PC-3 (cell line): ENCODE measurements at regions not wholly inside any gene's neighbourhood (a gene's known extent, or its start where the extent isn't known, plus 50 kb on each side); places are given as distances from the start of the nearest gene placed in this dataset.

Experiments used
- ATAC-seq: fragments of 200-7000 bp; cut with Tn5 transposase; 2 replicates; pipeline ENCODE4 v1.9.1; 2020; ENCODE audit warnings: mild to moderate bottlenecking, moderate library complexity
- BruUV-seq: library from RNA; stranded (reverse); fragments of 400-500 nt; replicated peaks from 2 replicates; lab custom pipeline; 2021; lab: Mats Ljungman, UMichigan
- CTCF ChIA-PET: fragments of 300-600 bp; sonication (Branson Sonifier 250); formaldehyde crosslinking; loops from one replicate; lab custom pipeline; 2022; ENCODE audit warnings: antibody characterized with exemption; lab: Charles Lee
- POLR2A ChIA-PET: fragments of 300-600 bp; sonication (Branson Sonifier 250); formaldehyde crosslinking; loops from one replicate; lab custom pipeline; 2022; ENCODE audit warnings: antibody characterized with exemption; ENCODE audit not compliant: unreplicated experiment; lab: Charles Lee
- DNase-seq: peaks from one replicate; pipeline ENCODE4 v3.0.0-alpha.2; 2015
- H2AFZ ChIP-seq: fragments of 300-600 bp; sonication (generic); 2 replicates; pipeline ENCODE4 v1.6.0; 2016; ENCODE audit warnings: antibody characterized with exemption, low read length
- H3F3A ChIP-seq: fragments of 300-600 bp; sonication (generic); one replicate; pipeline ENCODE4 v1.6.0; 2017; ENCODE audit warnings: antibody characterized with exemption, low read length, control low read depth, mild to moderate bottlenecking; ENCODE audit not compliant: unreplicated experiment
- H3K27ac ChIP-seq: fragments of 300-600 bp; sonication (generic); 2 replicates; pipeline ENCODE4 v1.5.1; 2016; ENCODE audit warnings: mild to moderate bottlenecking, low read length
- H3K27me3 ChIP-seq: fragments of 300-600 bp; sonication (generic); 2 replicates; pipeline ENCODE4 v1.6.1; 2016; ENCODE audit warnings: low read length, mixed read lengths
- H3K36me3 ChIP-seq: fragments of 300-600 bp; sonication (generic); 2 replicates; pipeline ENCODE4 v1.6.1; 2016; ENCODE audit warnings: low read depth, mixed run types, low read length, mixed read lengths
- H3K4me1 ChIP-seq: fragments of 300-600 bp; sonication (generic); 2 replicates; pipeline ENCODE4 v1.5.1; 2016; ENCODE audit warnings: low read length; ENCODE audit not compliant: insufficient read depth
- H3K4me2 ChIP-seq: fragments of 300-600 bp; sonication (generic); 2 replicates; pipeline ENCODE4 v1.6.0; 2016; ENCODE audit warnings: low read length
- H3K4me3 ChIP-seq: fragments of 300-600 bp; sonication (generic); 2 replicates; pipeline ENCODE4 v1.5.1; 2016; ENCODE audit warnings: mild to moderate bottlenecking, low read length, mixed read lengths
- H3K79me2 ChIP-seq: fragments of 300-600 bp; sonication (generic); 2 replicates; pipeline ENCODE4 v1.6.1; 2017; ENCODE audit warnings: low read length, mixed read lengths
- H3K9ac ChIP-seq: fragments of 300-600 bp; sonication (generic); 2 replicates; pipeline ENCODE4 v1.6.0; 2016; ENCODE audit warnings: mild to moderate bottlenecking, low read length
- H3K9me2 ChIP-seq: fragments of 300-600 bp; sonication (generic); replicated peaks from 2 replicates; pipeline ENCODE4 v1.6.1; 2016; ENCODE audit warnings: mixed run types, low read length, mixed read lengths
- H3K9me3 ChIP-seq: fragments of 300-600 bp; sonication (generic); 2 replicates; pipeline ENCODE4 v1.6.1; 2016; ENCODE audit warnings: low read length, mixed read lengths
- H4K20me1 ChIP-seq: fragments of 300-600 bp; sonication (generic); 2 replicates; pipeline ENCODE4 v1.6.1; 2016; ENCODE audit warnings: low read length, mixed read lengths
- CTCF ChIP-seq: fragments of 300-600 bp; sonication (generic); conservative IDR thresholded peaks from 2 replicates; pipeline ENCODE4 v1.5.1; 2017; ENCODE audit warnings: antibody characterized with exemption, low read depth, mild to moderate bottlenecking, low read length
- EZH2 ChIP-seq: fragments of 300-600 bp; sonication (generic); IDR thresholded peaks from one replicate; pipeline ENCODE4 v1.6.1; 2017; ENCODE audit warnings: antibody characterized with exemption, mild to moderate bottlenecking, low read length; ENCODE audit not compliant: unreplicated experiment
- EZH2phosphoT487 ChIP-seq: fragments of 300-600 bp; sonication (generic); IDR thresholded peaks from 2 replicates; pipeline ENCODE4 v1.6.1; 2018; ENCODE audit warnings: mild to moderate bottlenecking, antibody characterized with exemption, low read length, borderline replicate concordance
- intact Hi-C: fragments of 100-400 bp; cut with micrococcal nuclease; formaldehyde crosslinking; loops from 2 replicates; pipeline ENCODE4 v1.9.0; 2023

GRCh38 chr3:72070005-72070404 lies 285.1 kb upstream of the PROK2 start:
- Histone ChIP-seq H3K9me3 (peaks cover 2% of the 10 kb centered on the region), H2AFZ (no peak overlapping the region), H3K79me2 (no peaks in the 10 kb centered on the region), H3K4me3 (no peak overlapping the region), H3F3A (no peaks in the 10 kb centered on the region), H3K9ac (no peak overlapping the region), H3K9me2 (no peaks in the 10 kb centered on the region), H3K27ac (no peak overlapping the region), H3K36me3 (no peaks in the 10 kb centered on the region), H3K27me3 (peaks cover 26% of the 10 kb centered on the region; the same call in 1 of the 2 replicates), H3K4me2 (no peak overlapping the region), H4K20me1 (no peaks in the 10 kb centered on the region), H3K4me1 (no peaks in the 10 kb centered on the region)
- ChIA-PET POLR2A (no interaction called here), CTCF (no interaction called here)
- BruUV-seq: no TSS peak
- ATAC-seq (no peak), DNase-seq (no peak)
- TF ChIP-seq EZH2: no peak
- TF ChIP-seq EZH2phosphoT487: no peak
- TF ChIP-seq CTCF: no peak
- intact Hi-C loops: no loop called here

- ChIA-PET CTCF (no interaction called here), POLR2A (no interaction called here)
- H3K27ac ChIP-seq: no peak overlapping the region
- no peaks in the 10 kb centered on the region for H3K36me3 ChIP-seq
- H3K9me2 ChIP-seq: no peaks in the 10 kb centered on the region
- H3K9me3 ChIP-seq: no peaks in the 10 kb centered on the region
- no peaks in the 10 kb centered on the region for H3K79me2 ChIP-seq
- no peaks in the 10 kb centered on the region for H3F3A ChIP-seq
- ATAC-seq: no peak
- no peaks in the 10 kb centered on the region for H3K4me1 ChIP-seq
- TF ChIP-seq EZH2: no peak
- no peak for TF ChIP-seq EZH2phosphoT487
- no peak for TF ChIP-seq CTCF
- no peak overlapping the region for H3K9ac ChIP-seq
- no peak for DNase-seq
- no peak overlapping the region for H2AFZ ChIP-seq
- no peak overlapping the region for H3K4me3 ChIP-seq
- H3K27me3 ChIP-seq: peaks cover 26% of the 10 kb centered on the region; the same call in 1 of the 2 replicates
- intact Hi-C loops: no loop called here
- H3K4me2 ChIP-seq: no peak overlapping the region
- BruUV-seq: no TSS peak
- H4K20me1 ChIP-seq: no peaks in the 10 kb centered on the region
These were observed 284.6 kb upstream of the PROK2 start for GRCh38 chr3:72069543-72069942.

- no peak for ATAC-seq
- H2AFZ ChIP-seq: no peak overlapping the region
- no peaks in the 10 kb centered on the region for H3K9me2 ChIP-seq
- H3F3A ChIP-seq: no peaks in the 10 kb centered on the region
- no peak overlapping the region for H3K9ac ChIP-seq
- H3K36me3 ChIP-seq: no peaks in the 10 kb centered on the region
- intact Hi-C loops: no loop called here
- no TSS peak for BruUV-seq
- H3K4me1 ChIP-seq: no peaks in the 10 kb centered on the region
- H3K4me2 ChIP-seq: no peak overlapping the region
- H3K9me3 ChIP-seq: no peaks in the 10 kb centered on the region
- no peaks in the 10 kb centered on the region for H4K20me1 ChIP-seq
- DNase-seq: no peak
- ChIA-PET CTCF (no interaction called here), POLR2A (no interaction called here)
- TF ChIP-seq EZH2: no peak
- no peak for TF ChIP-seq CTCF
- TF ChIP-seq EZH2phosphoT487: no peak
- no peaks in the 10 kb centered on the region for H3K79me2 ChIP-seq
- peaks cover 26% of the 10 kb centered on the region; the same call in 1 of the 2 replicates for H3K27me3 ChIP-seq
- H3K27ac ChIP-seq: no peak overlapping the region
- H3K4me3 ChIP-seq: no peak overlapping the region
These were observed 283.7 kb upstream of the PROK2 start for GRCh38 chr3:72068621-72069020.
